ENCODE measurements at regions not wholly inside any gene's neighbourhood (a gene's known extent, or its start where the extent isn't known, plus 50 kb on each side); places are given as distances from the start of the nearest gene placed in this dataset.

- TF ChIP-seq CTCF (IDR thresholded peaks at IDR 0.05; ENCODE audit: low read depth, low read length, poor library complexity, severe bottlenecking) (no peak), EZH2phosphoT487 (IDR thresholded peaks at IDR 0.05; ENCODE audit: borderline replicate concordance, low read length) (no peak)
Measured at GRCh38 chr6:26187981-26188635, 100.9 kb downstream of the HFE start.
